IMR-90 (cell line): ENCODE measurements at regions not wholly inside any gene's neighbourhood (a gene's known extent, or its start where the extent isn't known, plus 50 kb on each side); places are given as distances from the start of the nearest gene placed in this dataset.

Source experiments
- ATAC-seq: fragments of 200-7000 bp; cut with Tn5 transposase; 2 replicates; pipeline ENCODE4 v1.9.1; 2020; ENCODE audit warnings: low read depth, mild to moderate bottlenecking, moderate library complexity
- BruUV-seq: library from RNA; stranded (reverse); fragments of 400-500 nt; replicated peaks from 2 replicates; lab custom pipeline; 2021; lab: Mats Ljungman, UMichigan
- CTCF ChIA-PET: fragments of 300-600 bp; formaldehyde crosslinking; extraction: SDS; loops from one replicate; lab custom pipeline; 2021; ENCODE audit warnings: antibody characterized with exemption; lab: Yijun Ruan, JAX
- POLR2A ChIA-PET: fragments of 300-600 bp; sonication (Branson Sonifier 250); formaldehyde crosslinking; loops from one replicate; lab custom pipeline; 2022; ENCODE audit warnings: antibody characterized with exemption; ENCODE audit not compliant: unreplicated experiment; lab: Charles Lee
- DNase-seq: peaks from one replicate; pipeline ENCODE4 v3.0.0; 2013
- H2AFZ ChIP-seq: replicated peaks from 2 replicates; pipeline ENCODE3; 2013; ENCODE audit warnings: low read length, mild to moderate bottlenecking; ENCODE audit not compliant: poor library complexity
- H2AK5ac ChIP-seq: 2 replicates; pipeline ENCODE4 v1.6.1; 2013; ENCODE audit warnings: low read depth, low read length, inconsistent platforms
- H2AK9ac ChIP-seq: replicated peaks from 2 replicates; pipeline ENCODE3; 2013; ENCODE audit warnings: mild to moderate bottlenecking, low read depth, low read length, moderate library complexity; ENCODE audit not compliant: poor library complexity
- H2BK120ac ChIP-seq: 2 replicates; pipeline ENCODE4 v1.6.1; 2013; ENCODE audit warnings: low read depth, low read length, inconsistent platforms
- H2BK15ac ChIP-seq: 3 replicates; pipeline ENCODE4 v1.6.1; 2013; ENCODE audit warnings: low read depth, low read length, inconsistent platforms
- H2BK20ac ChIP-seq: 2 replicates; pipeline ENCODE4 v1.6.1; 2013; ENCODE audit warnings: low read depth, mild to moderate bottlenecking, inconsistent platforms, low read length, moderate library complexity
- H2BK5ac ChIP-seq: 2 replicates; pipeline ENCODE4 v1.6.1; 2013; ENCODE audit warnings: mild to moderate bottlenecking, low read depth, low read length, inconsistent platforms; ENCODE audit not compliant: poor library complexity, severe bottlenecking
- H3K14ac ChIP-seq: replicated peaks from 2 replicates; pipeline ENCODE4 v1.6.1; 2013; ENCODE audit warnings: low read depth, low read length, inconsistent platforms
- H3K18ac ChIP-seq: 2 replicates; pipeline ENCODE4 v1.6.1; 2013; ENCODE audit warnings: low read depth, low read length, control low read depth
- H3K23ac ChIP-seq: 2 replicates; pipeline ENCODE4 v1.6.1; 2013; ENCODE audit warnings: low read depth, low read length, inconsistent platforms
- H3K27ac ChIP-seq: 2 replicates; pipeline ENCODE4 v1.5.1; 2013; ENCODE audit warnings: mild to moderate bottlenecking, control low read depth, low read length; ENCODE audit not compliant: insufficient read depth
- H3K27me3 ChIP-seq: 2 replicates; pipeline ENCODE4 v1.6.1; 2013; ENCODE audit warnings: low read length; ENCODE audit not compliant: control insufficient read depth, insufficient read depth
- H3K36me3 ChIP-seq: 2 replicates; pipeline ENCODE4 v1.6.1; 2013; ENCODE audit warnings: low read length, mixed read lengths; ENCODE audit not compliant: control insufficient read depth, insufficient read depth
- H3K4ac ChIP-seq: 2 replicates; pipeline ENCODE4 v1.6.1; 2013; ENCODE audit warnings: low read depth, low read length, inconsistent platforms
- H3K4me1 ChIP-seq: 2 replicates; pipeline ENCODE4 v1.6.1; 2013; ENCODE audit warnings: low read length, mixed read lengths; ENCODE audit not compliant: control insufficient read depth, insufficient read depth
- H3K4me2 ChIP-seq: 2 replicates; pipeline ENCODE4 v1.6.1; 2013; ENCODE audit warnings: low read depth, mild to moderate bottlenecking, control low read depth, low read length, moderate library complexity
- H3K4me3 ChIP-seq: 2 replicates; pipeline ENCODE4 v1.5.1; 2013; ENCODE audit warnings: low read depth, mild to moderate bottlenecking, control low read depth, low read length, moderate library complexity; ENCODE audit not compliant: insufficient read depth
- H3K56ac ChIP-seq: 2 replicates; pipeline ENCODE4 v1.6.1; 2013; ENCODE audit warnings: low read length, inconsistent platforms; ENCODE audit not compliant: insufficient read depth; ENCODE audit errors: extremely low read depth
- H3K79me1 ChIP-seq, 2 experiments: 2 replicates each; pipeline ENCODE4 v1.6.1; 2013; ENCODE audit warnings: low read length in 2 of 2, inconsistent platforms in 1 of 2, low read depth in 1 of 2
- H3K9ac ChIP-seq: 2 replicates; pipeline ENCODE4 v1.6.1; 2013; ENCODE audit warnings: low read depth, low read length, control low read depth
- H3K9me1 ChIP-seq: 2 replicates; pipeline ENCODE4 v1.6.1; 2013; ENCODE audit warnings: low read length, inconsistent platforms; ENCODE audit not compliant: insufficient read depth
- H3K9me3 ChIP-seq: 2 replicates; pipeline ENCODE4 v1.6.1; 2013; ENCODE audit warnings: low read length; ENCODE audit not compliant: control insufficient read depth, insufficient read depth
- H4K20me1 ChIP-seq: 2 replicates; pipeline ENCODE4 v1.6.1; 2013; ENCODE audit warnings: low read length, inconsistent platforms; ENCODE audit not compliant: insufficient read depth
- H4K5ac ChIP-seq: 2 replicates; pipeline ENCODE4 v1.6.1; 2013; ENCODE audit warnings: mild to moderate bottlenecking, low read depth, low read length, control low read depth
- H4K8ac ChIP-seq, 2 experiments: 2 replicates each; pipeline ENCODE4 v1.6.1; 2013; ENCODE audit warnings: low read depth in 2 of 2, low read length in 2 of 2, control low read depth in 1 of 2, inconsistent platforms in 1 of 2
- H4K91ac ChIP-seq: 2 replicates; pipeline ENCODE4 v1.6.1; 2013; ENCODE audit warnings: low read depth, low read length, inconsistent platforms; ENCODE audit not compliant: insufficient read depth
- BHLHE40 ChIP-seq: fragments of 150-350 bp; IDR thresholded peaks from 2 replicates; pipeline ENCODE4 v1.6.1; 2016; ENCODE audit warnings: mild to moderate bottlenecking, low read depth, low read length
- CEBPB ChIP-seq: IDR thresholded peaks from 2 replicates; pipeline ENCODE4 v1.6.1; 2012; ENCODE audit warnings: low read depth, low read length, improper control_type of control experiment
- CHD1 ChIP-seq: IDR thresholded peaks from 2 replicates; pipeline ENCODE4 v1.6.1; 2012; ENCODE audit warnings: low read depth, low read length, improper control_type of control experiment
- FOS ChIP-seq: fragments of 150-350 bp; IDR thresholded peaks from 2 replicates; pipeline ENCODE4 v1.6.1; 2016; ENCODE audit warnings: low read depth, low read length
- MAFK ChIP-seq: IDR thresholded peaks from 2 replicates; pipeline ENCODE4 v1.6.1; 2012; ENCODE audit warnings: low read depth, low read length, improper control_type of control experiment
- MAZ ChIP-seq: IDR thresholded peaks from 2 replicates; pipeline ENCODE4 v1.6.1; 2012; ENCODE audit warnings: low read depth, mild to moderate bottlenecking, low read length, improper control_type of control experiment, moderate library complexity, borderline replicate concordance
- MXI1 ChIP-seq: IDR thresholded peaks from 2 replicates; pipeline ENCODE4 v1.6.1; 2012; ENCODE audit warnings: low read depth, mild to moderate bottlenecking, low read length, moderate library complexity, borderline replicate concordance
- NFE2L2 ChIP-seq: fragments of 150-350 bp; IDR thresholded peaks from 2 replicates; pipeline ENCODE4 v1.6.1; 2016; ENCODE audit warnings: low read depth, mild to moderate bottlenecking, low read length
- POLR2A ChIP-seq: IDR thresholded peaks from 2 replicates; pipeline ENCODE4 v1.6.1; 2012; ENCODE audit warnings: mild to moderate bottlenecking, low read depth, low read length
- RAD21 ChIP-seq: IDR thresholded peaks from 2 replicates; pipeline ENCODE4 v1.6.1; 2012; ENCODE audit warnings: low read length, improper control_type of control experiment
- RCOR1 ChIP-seq: IDR thresholded peaks from 2 replicates; pipeline ENCODE4 v1.6.1; 2012; ENCODE audit warnings: mild to moderate bottlenecking, low read length, improper control_type of control experiment; ENCODE audit not compliant: insufficient replicate concordance
- RFX5 ChIP-seq: IDR thresholded peaks from 2 replicates; pipeline ENCODE4 v1.8.0; 2012; ENCODE audit warnings: low read depth, mild to moderate bottlenecking, low read length, moderate library complexity
- SMC3 ChIP-seq: fragments of 150-350 bp; IDR thresholded peaks from 2 replicates; pipeline ENCODE4 v1.6.1; 2016; ENCODE audit warnings: low read depth, mild to moderate bottlenecking, antibody characterized with exemption, low read length, moderate library complexity
- dilution Hi-C: fragments of 300-500 bp; cut with HindIII; formaldehyde crosslinking; loops from one replicate; pipeline ENCODE4 v1.14.3; 2018; ENCODE audit warnings: low sequenced_read_pairs; ENCODE audit not compliant: unreplicated experiment
- in situ Hi-C: fragments of 300-500 bp; cut with MboI; formaldehyde crosslinking; loops from 3 replicates; pipeline ENCODE4 v1.14.3; 2019; ENCODE audit warnings: low sequenced_read_pairs, inconsistent platforms, mixed read lengths
- intact Hi-C: fragments of 100-400 bp; cut with micrococcal nuclease; formaldehyde crosslinking; loops from 2 replicates; pipeline ENCODE4 v1.10.0; 2022
- TF ChIP-seq, protein P1 (sequence below): conservative IDR thresholded peaks from 2 replicates; pipeline ENCODE4 v1.5.1; 2012; ENCODE audit warnings: mild to moderate bottlenecking, low read depth, low read length, improper control_type of control experiment
- TF ChIP-seq, protein P2 (sequence below): fragments of 150-350 bp; IDR thresholded peaks from 2 replicates; pipeline ENCODE4 v1.6.1; 2017; ENCODE audit warnings: mild to moderate bottlenecking, antibody characterized with exemption, low read length, low read depth
- TF ChIP-seq, protein P3 (sequence below): fragments of 150-350 bp; IDR thresholded peaks from 2 replicates; pipeline ENCODE4 v1.6.1; 2016; ENCODE audit warnings: low read depth, mild to moderate bottlenecking, low read length, moderate library complexity, borderline replicate concordance

DNA sequence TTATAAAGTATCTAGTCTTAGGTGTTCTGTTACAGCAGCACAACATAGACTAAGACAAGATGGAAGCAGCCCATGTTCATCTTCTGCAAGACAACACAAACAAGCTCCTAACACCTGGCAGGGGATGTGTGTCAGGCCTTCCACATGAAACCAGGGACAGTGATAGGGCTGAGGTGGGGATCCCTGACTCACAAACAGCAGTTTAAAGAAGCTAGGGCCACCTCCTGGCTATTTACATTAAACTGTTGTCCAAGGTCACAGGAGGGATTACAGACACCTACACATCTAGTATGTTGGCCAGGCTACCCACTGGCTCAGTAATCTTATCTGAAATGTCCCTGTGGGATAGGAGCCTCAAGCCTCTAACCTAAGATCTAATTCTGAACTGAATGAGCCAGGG is 211.3 kb downstream of the MINAR1 start:
- no peak for ATAC-seq
- Histone ChIP-seq H3K79me1 (no peaks in the 10 kb centered on the region), H4K8ac (0 out of 4 replicates have a peak overlapping the region, but pooled peaks of 1 of the 2 experiments have one; percentile 9), H4K20me1 (no peaks in the 10 kb centered on the region), H3K4me3 (no peak overlapping the region), H2AFZ (peak overlapping the region; percentile 47), H3K14ac (peak overlapping the region; percentile 55; the same call in 1 of the 2 replicates), H3K56ac (no peak overlapping the region), H4K5ac (no peak overlapping the region), H3K4ac (peak overlapping the region; percentile 22), H3K27ac (no peak overlapping the region), H3K4me1 (peaks cover 6% of the 10 kb centered on the region), H3K23ac (no peak overlapping the region), H3K18ac (peak overlapping the region; percentile 9; the same call in 1 of the 2 replicates), H2BK15ac (peak overlapping the region; percentile 47; the same call in 2 of the 3 replicates), H3K4me2 (no peak overlapping the region), H3K9me3 (peaks cover 5% of the 10 kb centered on the region; the same call in 1 of the 2 replicates), H2BK5ac (no peak overlapping the region), H2BK120ac (peak overlapping the region; percentile 73), H2AK5ac (peak overlapping the region; percentile 49), H3K9me1 (peaks cover 13% of the 10 kb centered on the region), H2BK20ac (peak overlapping the region; percentile 31), H4K91ac (no peak overlapping the region), H3K27me3 (no peaks in the 10 kb centered on the region), H3K36me3 (no peaks in the 10 kb centered on the region), H3K9ac (no peak overlapping the region), H2AK9ac (no peak overlapping the region)
- no TSS peak for BruUV-seq
- dilution Hi-C loops: no loop called here
- intact Hi-C loops: no loop called here
- in situ Hi-C loops: loop anchor here (25.0 kb wide), 1 partner anchor 344 kb away; no protein-coding TSS in a partner anchor
- ChIA-PET CTCF (no interaction called here), POLR2A (no interaction called here)
- DNase-seq: no peak
- TF ChIP-seq MAZ (no peak), MAFK (no peak), FOS (no peak), POLR2A (no peak), RFX5 (no peak), SMC3 (no peak), BHLHE40 (no peak), RAD21 (no peak), RCOR1 (no peak), NFE2L2 (no peak), CHD1 (no peak), MXI1 (no peak), CEBPB (no peak)
- TF ChIP-seq, protein P1, sequence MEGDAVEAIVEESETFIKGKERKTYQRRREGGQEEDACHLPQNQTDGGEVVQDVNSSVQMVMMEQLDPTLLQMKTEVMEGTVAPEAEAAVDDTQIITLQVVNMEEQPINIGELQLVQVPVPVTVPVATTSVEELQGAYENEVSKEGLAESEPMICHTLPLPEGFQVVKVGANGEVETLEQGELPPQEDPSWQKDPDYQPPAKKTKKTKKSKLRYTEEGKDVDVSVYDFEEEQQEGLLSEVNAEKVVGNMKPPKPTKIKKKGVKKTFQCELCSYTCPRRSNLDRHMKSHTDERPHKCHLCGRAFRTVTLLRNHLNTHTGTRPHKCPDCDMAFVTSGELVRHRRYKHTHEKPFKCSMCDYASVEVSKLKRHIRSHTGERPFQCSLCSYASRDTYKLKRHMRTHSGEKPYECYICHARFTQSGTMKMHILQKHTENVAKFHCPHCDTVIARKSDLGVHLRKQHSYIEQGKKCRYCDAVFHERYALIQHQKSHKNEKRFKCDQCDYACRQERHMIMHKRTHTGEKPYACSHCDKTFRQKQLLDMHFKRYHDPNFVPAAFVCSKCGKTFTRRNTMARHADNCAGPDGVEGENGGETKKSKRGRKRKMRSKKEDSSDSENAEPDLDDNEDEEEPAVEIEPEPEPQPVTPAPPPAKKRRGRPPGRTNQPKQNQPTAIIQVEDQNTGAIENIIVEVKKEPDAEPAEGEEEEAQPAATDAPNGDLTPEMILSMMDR: no peak
- TF ChIP-seq, protein P2, sequence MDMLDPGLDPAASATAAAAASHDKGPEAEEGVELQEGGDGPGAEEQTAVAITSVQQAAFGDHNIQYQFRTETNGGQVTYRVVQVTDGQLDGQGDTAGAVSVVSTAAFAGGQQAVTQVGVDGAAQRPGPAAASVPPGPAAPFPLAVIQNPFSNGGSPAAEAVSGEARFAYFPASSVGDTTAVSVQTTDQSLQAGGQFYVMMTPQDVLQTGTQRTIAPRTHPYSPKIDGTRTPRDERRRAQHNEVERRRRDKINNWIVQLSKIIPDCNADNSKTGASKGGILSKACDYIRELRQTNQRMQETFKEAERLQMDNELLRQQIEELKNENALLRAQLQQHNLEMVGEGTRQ: no peak
- TF ChIP-seq, protein P3, sequence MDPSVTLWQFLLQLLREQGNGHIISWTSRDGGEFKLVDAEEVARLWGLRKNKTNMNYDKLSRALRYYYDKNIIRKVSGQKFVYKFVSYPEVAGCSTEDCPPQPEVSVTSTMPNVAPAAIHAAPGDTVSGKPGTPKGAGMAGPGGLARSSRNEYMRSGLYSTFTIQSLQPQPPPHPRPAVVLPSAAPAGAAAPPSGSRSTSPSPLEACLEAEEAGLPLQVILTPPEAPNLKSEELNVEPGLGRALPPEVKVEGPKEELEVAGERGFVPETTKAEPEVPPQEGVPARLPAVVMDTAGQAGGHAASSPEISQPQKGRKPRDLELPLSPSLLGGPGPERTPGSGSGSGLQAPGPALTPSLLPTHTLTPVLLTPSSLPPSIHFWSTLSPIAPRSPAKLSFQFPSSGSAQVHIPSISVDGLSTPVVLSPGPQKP: no peak
